Testis (tissue), 2 donors: ENCODE measurements at regions not wholly inside any gene's neighbourhood (a gene's known extent, or its start where the extent isn't known, plus 50 kb on each side); places are given as distances from the start of the nearest gene placed in this dataset.

Source experiments
- DNase-seq: peaks from one replicate; pipeline ENCODE4 v3.0.0-alpha.2; 2019
- H3K27ac ChIP-seq, 2 donors: fragments of 200-600 bp; sonication (generic); one replicate each; pipeline ENCODE4 v1.5.1; 2019
- H3K27me3 ChIP-seq: fragments of 200-600 bp; sonication (generic); one replicate; pipeline ENCODE4 v1.5.1; 2019
- H3K36me3 ChIP-seq: fragments of 200-600 bp; sonication (generic); one replicate; pipeline ENCODE4 v1.5.1; 2017; ENCODE audit warnings: low read depth; ENCODE audit errors: missing control alignments
- H3K4me1 ChIP-seq: fragments of 200-600 bp; sonication (generic); one replicate; pipeline ENCODE4 v1.5.1; 2019
- H3K4me3 ChIP-seq, 2 donors: fragments of 200-600 bp; sonication (generic); one replicate each; pipeline ENCODE4 v1.5.1; 2017 to 2019
- H3K9me3 ChIP-seq: fragments of 200-600 bp; sonication (generic); one replicate; pipeline ENCODE4 v1.5.1; 2017
- CTCF ChIP-seq, 3 experiments: fragments of 450-650 bp in 2 of 3; fragments of 200-600 bp in 1 of 3; sonication (generic) in 1 of 3; IDR thresholded peaks; one replicate each; pipeline ENCODE4 v1.5.1; 2016 to 2019; ENCODE audit warnings: antibody characterized with exemption in 3 of 3, mild to moderate bottlenecking in 2 of 3, moderate library complexity in 1 of 3
- POLR2A ChIP-seq: fragments of 450-650 bp; IDR thresholded peaks from one replicate; pipeline ENCODE4 v1.6.1; 2017; ENCODE audit warnings: antibody characterized with exemption, mild to moderate bottlenecking, moderate library complexity
- WGBS, 2 donors: methylation state at CpG; one replicate each; pipeline ENCODE4 v1.1.5; 2018; 5-methylcytosine and 5-hydroxymethylcytosine counted together
- intact Hi-C: fragments of 100-400 bp; cut with DNase I; formaldehyde crosslinking; loops from one replicate; pipeline ENCODE4 v1.15.1; 2023; ENCODE audit warnings: low total_unique reads

- Histone ChIP-seq H3K4me1 (no peaks in the 10 kb centered on the region), H3K9me3 (no peaks in the 10 kb centered on the region), H3K27me3 (no peaks in the 10 kb centered on the region), H3K4me3 (no peak overlapping the region), H3K36me3 (no peaks in the 10 kb centered on the region), H3K27ac (no peak overlapping the region)
- DNase-seq, result no peak
- TF ChIP-seq POLR2A (no peak), CTCF (IDR thresholded peaks at IDR 0.05) (no peak)
- intact Hi-C loops, result no loop called here
- WGBS, 2 donors, result 81 to 92% methylated on average over 2 of the region's 2 CpGs
Measured at GRCh38 chr2:64713686-64714085, 60.0 kb upstream of the SERTAD2 start.

GRCh38 chr2:64716569-64716968 lies 62.9 kb upstream of the SERTAD2 start:
- Histone ChIP-seq H3K9me3 (no peaks in the 10 kb centered on the region), H3K4me3 (no peak overlapping the region), H3K27me3 (no peaks in the 10 kb centered on the region), H3K36me3 (no peaks in the 10 kb centered on the region), H3K27ac (no peak overlapping the region), H3K4me1 (no peaks in the 10 kb centered on the region)
- 87% methylated on average over 7 of the region's 7 CpGs for WGBS, 2 donors
- intact Hi-C loops, result no loop called here
- no peak for TF ChIP-seq CTCF (IDR thresholded peaks at IDR 0.05)
- no peak for TF ChIP-seq POLR2A
- no peak for DNase-seq

GRCh38 chr2:64718250-64718885 lies 64.7 kb upstream of the SERTAD2 start:
- intact Hi-C loops, result no loop called here
- H3K27me3 ChIP-seq, result no peaks in the 10 kb centered on the region
- no peak for DNase-seq
- no peaks in the 10 kb centered on the region for H3K9me3 ChIP-seq
- no peaks in the 10 kb centered on the region for H3K4me1 ChIP-seq
- no peak overlapping the region for H3K4me3 ChIP-seq
- 90 to 91% methylated on average over 4 of the region's 4 CpGs for WGBS, 2 donors
- no peaks in the 10 kb centered on the region for H3K36me3 ChIP-seq
- no peak overlapping the region for H3K27ac ChIP-seq
- TF ChIP-seq POLR2A (no peak), CTCF (IDR thresholded peaks at IDR 0.05) (no peak)

GRCh38 chr2:64720535-64721319 lies 67.0 kb upstream of the SERTAD2 start:
- no peaks in the 10 kb centered on the region for H3K4me1 ChIP-seq
- no peak overlapping the region for H3K27ac ChIP-seq
- no peak overlapping the region for H3K4me3 ChIP-seq
- H3K36me3 ChIP-seq, result no peaks in the 10 kb centered on the region
- H3K9me3 ChIP-seq, result no peaks in the 10 kb centered on the region
- DNase-seq, result no peak
- no peaks in the 10 kb centered on the region for H3K27me3 ChIP-seq
- no peak for TF ChIP-seq CTCF (IDR thresholded peaks at IDR 0.05)
- no peak for TF ChIP-seq POLR2A
- 59 to 74% methylated on average over 5 of the region's 5 CpGs for WGBS, 2 donors
- intact Hi-C loops, result no loop called here

- H3K4me1 ChIP-seq, result peaks cover 1% of the 10 kb centered on the region
- no peak overlapping the region for H3K27ac ChIP-seq
- H3K9me3 ChIP-seq, result no peaks in the 10 kb centered on the region
- intact Hi-C loops, result no loop called here
- no peaks in the 10 kb centered on the region for H3K36me3 ChIP-seq
- WGBS, 2 donors, result 74 to 81% methylated on average over 5 of the region's 5 CpGs
- DNase-seq, result no peak
- H3K4me3 ChIP-seq, result no peak overlapping the region
- TF ChIP-seq CTCF (IDR thresholded peaks at IDR 0.05) (no peak), POLR2A (no peak)
- no peaks in the 10 kb centered on the region for H3K27me3 ChIP-seq
Measured at GRCh38 chr2:64721320-64721623, 67.6 kb upstream of the SERTAD2 start.
